ENCODE measurements at regions not wholly inside any gene's neighbourhood (a gene's known extent, or its start where the extent isn't known, plus 50 kb on each side); places are given as distances from the start of the nearest gene placed in this dataset.

DNA sequence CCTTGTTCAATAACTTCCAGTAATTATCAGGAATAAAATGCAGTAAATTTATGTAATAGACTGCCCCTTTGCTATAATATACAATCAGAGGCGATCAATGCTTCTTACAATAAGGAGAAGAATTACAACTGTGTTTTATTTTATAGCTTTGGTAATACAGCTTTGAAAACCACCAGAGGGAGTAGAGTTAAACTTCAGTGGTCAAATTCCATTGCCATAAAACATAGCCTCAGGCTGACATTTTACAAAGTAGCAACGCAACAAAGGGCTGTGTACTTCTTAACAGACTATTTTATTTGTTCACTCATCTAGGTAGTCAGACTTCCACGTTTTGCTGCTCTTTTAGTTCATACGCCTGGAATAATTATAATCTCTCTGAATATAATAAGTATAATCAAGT, 58.5 kb downstream of the TEX13C start:
- H3K36me3 ChIP-seq: no peaks in the 10 kb centered on the region
- H3K4me3 ChIP-seq: no peak overlapping the region
- H3K9me3 ChIP-seq (replicated peaks in 1 of 11): peaks cover 0 to 11% (median 5%) of the 10 kb centered on the region in 11 experiments; a peak in 7 of 22 replicates
- H3K4me1 ChIP-seq: no peaks in the 10 kb centered on the region
- no peaks in the 10 kb centered on the region for H4K20me1 ChIP-seq
- no peak overlapping the region for H3K9ac ChIP-seq
- H3K27ac ChIP-seq: no peak overlapping the region
- no peak overlapping the region for H3K4me2 ChIP-seq
- no peak for TF ChIP-seq Cebpa-rat (IDR thresholded peaks at IDR 0.05)
- peaks cover 51 to 100% (median 83%) of the 10 kb centered on the region in 11 experiments for H3K27me3 ChIP-seq

DNA sequence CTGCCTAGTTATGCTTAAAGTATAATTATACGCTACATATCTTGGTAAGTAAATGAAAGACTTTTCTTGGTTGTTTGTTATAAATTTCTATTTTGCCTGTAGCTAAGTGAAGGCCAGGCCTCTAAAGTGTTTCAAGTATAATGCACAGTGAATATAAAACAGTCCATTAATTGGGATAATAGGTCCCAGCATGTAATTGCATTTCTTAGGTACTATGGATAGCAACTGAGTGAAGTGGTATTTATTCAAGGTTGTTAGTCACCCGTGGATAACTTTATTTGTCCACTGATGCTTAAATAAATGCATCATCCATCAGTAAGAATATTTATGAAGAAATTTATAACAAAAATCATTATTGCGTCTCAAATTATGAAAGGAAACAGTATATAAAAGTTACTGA, 59.1 kb downstream of the TEX13C start:
- Histone ChIP-seq H3K27ac (no peak overlapping the region), H4K20me1 (no peaks in the 10 kb centered on the region), H3K27me3 (peaks cover 54 to 100% (median 87%) of the 10 kb centered on the region in 11 experiments), H3K9me3 (replicated peaks in 1 of 11) (peaks cover 0 to 11% (median 5%) of the 10 kb centered on the region in 11 experiments; a peak in 7 of 22 replicates), H3K4me1 (no peaks in the 10 kb centered on the region), H3K4me3 (no peak overlapping the region), H3K4me2 (no peak overlapping the region), H3K36me3 (no peaks in the 10 kb centered on the region), H3K9ac (no peak overlapping the region)
- TF ChIP-seq Cebpa-rat (IDR thresholded peaks at IDR 0.05): no peak

DNA sequence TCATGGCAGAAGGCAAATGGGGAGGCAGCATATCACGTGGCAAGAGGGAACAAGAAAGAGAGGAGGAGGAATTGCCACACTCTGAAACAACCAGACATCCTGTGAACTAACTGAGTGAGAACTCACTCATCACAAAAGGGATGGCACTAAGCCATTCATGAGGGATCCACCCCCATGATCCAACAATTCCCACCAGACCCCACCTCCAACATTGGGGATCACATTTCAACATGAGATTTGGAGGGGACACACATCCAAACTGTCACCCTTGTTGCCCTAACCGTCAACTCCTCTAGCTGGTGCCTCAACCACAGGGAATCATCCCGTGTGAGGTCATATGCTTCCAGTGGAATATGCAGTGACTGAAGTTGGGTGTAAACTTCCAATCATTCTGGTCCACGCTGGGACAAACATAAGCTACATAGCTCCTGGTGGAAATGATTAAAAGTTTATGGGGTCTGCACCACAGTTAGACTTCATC, 62.5 kb downstream of the TEX13C start:
- no peaks in the 10 kb centered on the region for H3K4me1 ChIP-seq
- H4K20me1 ChIP-seq: no peaks in the 10 kb centered on the region
- no peaks in the 10 kb centered on the region for H3K36me3 ChIP-seq
- no peak overlapping the region for H3K4me3 ChIP-seq
- H3K27ac ChIP-seq: no peak overlapping the region
- H3K9ac ChIP-seq: no peak overlapping the region
- no peak overlapping the region for H3K4me2 ChIP-seq
- no peak for TF ChIP-seq Cebpa-rat (IDR thresholded peaks at IDR 0.05)
- peaks cover 63 to 100% (median 92%) of the 10 kb centered on the region in 11 experiments for H3K27me3 ChIP-seq
- H3K9me3 ChIP-seq (replicated peaks in 1 of 11): peaks cover 0 to 6% (median 0%) of the 10 kb centered on the region in 11 experiments; a peak in 2 of 22 replicates

DNA sequence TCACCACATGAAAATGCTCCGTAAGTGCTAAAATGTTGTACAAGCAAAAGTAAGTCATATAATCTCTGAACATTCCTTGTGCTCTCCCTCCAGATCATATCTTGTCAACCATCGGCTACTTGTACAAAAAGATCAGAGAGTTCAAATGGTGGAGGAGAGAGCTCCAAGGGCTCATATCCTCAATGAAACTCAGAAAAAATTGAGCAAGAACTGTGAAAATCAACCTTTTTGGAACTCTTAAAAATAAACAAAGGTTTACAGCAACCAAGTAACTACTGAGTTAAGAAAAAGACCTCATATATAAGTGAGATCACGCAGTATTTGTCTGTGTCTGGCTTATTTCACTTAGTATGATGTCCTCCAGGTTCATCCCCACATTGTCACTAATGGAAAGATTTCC, 63.2 kb downstream of the TEX13C start:
- peaks cover 0 to 6% (median 0%) of the 10 kb centered on the region in 11 experiments; a peak in 2 of 22 replicates for H3K9me3 ChIP-seq (replicated peaks in 1 of 11)
- H3K36me3 ChIP-seq: no peaks in the 10 kb centered on the region
- no peak overlapping the region for H3K4me3 ChIP-seq
- no peak overlapping the region for H3K9ac ChIP-seq
- H3K4me1 ChIP-seq: no peaks in the 10 kb centered on the region
- H4K20me1 ChIP-seq: no peaks in the 10 kb centered on the region
- peaks cover 67 to 100% (median 97%) of the 10 kb centered on the region in 11 experiments for H3K27me3 ChIP-seq
- H3K4me2 ChIP-seq: no peak overlapping the region
- TF ChIP-seq Cebpa-rat (IDR thresholded peaks at IDR 0.05): no peak
- no peak overlapping the region for H3K27ac ChIP-seq

DNA sequence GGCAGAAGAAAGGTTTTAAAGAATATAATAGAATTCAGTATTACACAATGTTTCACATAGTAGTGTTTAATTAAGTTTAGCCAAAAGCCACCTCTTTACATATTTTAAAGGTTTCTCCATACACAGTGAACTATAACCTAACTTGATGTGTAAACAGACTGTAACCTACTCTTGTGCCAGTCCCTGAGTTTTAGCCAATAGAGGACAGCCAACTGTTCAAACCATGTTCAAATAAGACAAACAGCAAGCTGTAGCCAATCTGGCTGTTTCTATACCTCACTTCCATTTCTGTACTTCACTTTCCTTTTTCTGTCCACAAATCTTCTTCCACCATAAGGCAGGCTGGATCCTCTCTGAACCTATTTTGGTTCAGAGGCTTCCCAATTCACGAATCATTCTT, 65.2 kb downstream of the TEX13C start:
- Histone ChIP-seq H3K27ac (no peak overlapping the region), H3K9me3 (replicated peaks in 1 of 11) (peaks cover 0 to 6% (median 0%) of the 10 kb centered on the region in 11 experiments; a peak in 2 of 22 replicates), H3K9ac (no peak overlapping the region), H3K36me3 (no peaks in the 10 kb centered on the region), H3K4me2 (no peak overlapping the region), H3K4me3 (no peak overlapping the region), H4K20me1 (no peaks in the 10 kb centered on the region), H3K4me1 (no peaks in the 10 kb centered on the region), H3K27me3 (peaks cover 68 to 99% (median 93%) of the 10 kb centered on the region in 11 experiments)
- no peak for TF ChIP-seq Cebpa-rat (IDR thresholded peaks at IDR 0.05)

DNA sequence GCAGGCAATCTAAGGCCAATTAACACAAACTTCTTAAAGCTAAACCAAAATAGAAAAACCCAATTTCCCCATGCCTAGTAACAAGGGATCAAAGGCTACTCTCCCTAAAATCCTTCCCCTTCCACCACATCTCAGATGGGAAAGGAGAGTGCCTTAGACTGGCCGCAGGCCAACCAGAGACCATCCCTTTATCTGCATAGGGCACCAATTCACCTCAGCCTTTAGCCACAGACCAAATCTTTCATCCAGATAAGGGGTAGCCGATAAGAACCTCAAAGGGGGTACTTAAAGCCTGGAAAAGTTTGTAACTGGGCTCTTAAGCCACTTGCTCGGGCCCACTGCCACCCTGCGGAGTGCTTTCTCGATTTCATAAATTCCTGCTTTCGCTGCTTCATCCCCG, 68.3 kb downstream of the TEX13C start:
- no peak overlapping the region for H3K4me3 ChIP-seq
- H3K27ac ChIP-seq: no peak overlapping the region
- H3K9me3 ChIP-seq (replicated peaks in 1 of 11): no peaks in the 10 kb centered on the region
- H3K36me3 ChIP-seq: no peaks in the 10 kb centered on the region
- H3K4me1 ChIP-seq: no peaks in the 10 kb centered on the region
- peaks cover 52 to 82% (median 73%) of the 10 kb centered on the region in 11 experiments for H3K27me3 ChIP-seq
- no peak overlapping the region for H3K9ac ChIP-seq
- H4K20me1 ChIP-seq: no peaks in the 10 kb centered on the region
- H3K4me2 ChIP-seq: no peak overlapping the region
- TF ChIP-seq Cebpa-rat (IDR thresholded peaks at IDR 0.05): no peak

DNA sequence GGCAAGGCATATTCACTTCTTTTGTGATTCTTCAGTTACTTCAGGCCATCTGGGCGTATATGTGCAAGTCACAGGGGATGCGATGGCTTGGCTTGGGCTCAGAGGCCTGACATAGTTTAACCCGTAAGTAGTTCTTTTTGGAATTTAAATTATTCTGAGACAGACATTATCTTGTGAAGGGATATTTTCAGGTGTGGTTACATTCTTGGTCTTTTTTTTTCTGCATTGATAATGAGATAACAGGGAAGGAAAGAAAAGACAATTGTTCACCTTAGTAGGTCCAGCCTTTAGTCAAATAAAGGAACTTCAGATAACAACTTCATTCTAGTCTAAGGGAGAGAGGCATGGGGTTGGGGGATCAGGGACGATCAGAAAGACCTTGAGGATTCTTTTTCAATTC, 74.8 kb downstream of the TEX13C start:
- Histone ChIP-seq H3K9me3 (replicated peaks in 1 of 11) (no peaks in the 10 kb centered on the region), H3K4me2 (no peak overlapping the region), H3K27me3 (peaks cover 9 to 67% (median 60%) of the 10 kb centered on the region in 11 experiments), H3K27ac (no peak overlapping the region), H3K4me3 (no peak overlapping the region), H3K36me3 (no peaks in the 10 kb centered on the region), H3K4me1 (no peaks in the 10 kb centered on the region), H4K20me1 (no peaks in the 10 kb centered on the region), H3K9ac (no peak overlapping the region)
- no peak for TF ChIP-seq Cebpa-rat (IDR thresholded peaks at IDR 0.05)

DNA sequence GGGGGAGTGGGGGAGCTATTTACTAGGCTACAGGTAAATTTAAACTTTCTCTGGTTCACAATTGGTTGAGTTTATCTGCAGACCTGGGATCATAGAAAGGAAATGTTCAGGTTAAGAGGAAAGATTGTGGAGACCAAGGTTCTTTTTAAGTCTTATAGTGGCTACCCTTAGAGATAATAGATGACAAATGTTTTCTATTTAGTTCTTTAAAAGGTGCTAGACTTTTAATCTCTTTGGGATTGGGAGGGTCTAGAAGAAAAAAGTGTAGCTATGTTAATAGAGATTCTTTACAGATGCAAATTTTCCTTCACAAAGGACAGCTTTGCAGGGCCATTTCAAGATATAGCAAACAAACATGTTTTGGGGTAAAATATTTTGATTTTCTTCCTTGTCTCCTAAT, 76.0 kb downstream of the TEX13C start:
- no peak overlapping the region for H3K4me2 ChIP-seq
- H4K20me1 ChIP-seq: no peaks in the 10 kb centered on the region
- TF ChIP-seq Cebpa-rat (IDR thresholded peaks at IDR 0.05): no peak
- no peak overlapping the region for H3K27ac ChIP-seq
- no peak overlapping the region for H3K4me3 ChIP-seq
- H3K9ac ChIP-seq: no peak overlapping the region
- no peaks in the 10 kb centered on the region for H3K9me3 ChIP-seq (replicated peaks in 1 of 11)
- H3K4me1 ChIP-seq: no peaks in the 10 kb centered on the region
- H3K27me3 ChIP-seq: peaks cover 9 to 65% (median 59%) of the 10 kb centered on the region in 11 experiments
- H3K36me3 ChIP-seq: no peaks in the 10 kb centered on the region

DNA sequence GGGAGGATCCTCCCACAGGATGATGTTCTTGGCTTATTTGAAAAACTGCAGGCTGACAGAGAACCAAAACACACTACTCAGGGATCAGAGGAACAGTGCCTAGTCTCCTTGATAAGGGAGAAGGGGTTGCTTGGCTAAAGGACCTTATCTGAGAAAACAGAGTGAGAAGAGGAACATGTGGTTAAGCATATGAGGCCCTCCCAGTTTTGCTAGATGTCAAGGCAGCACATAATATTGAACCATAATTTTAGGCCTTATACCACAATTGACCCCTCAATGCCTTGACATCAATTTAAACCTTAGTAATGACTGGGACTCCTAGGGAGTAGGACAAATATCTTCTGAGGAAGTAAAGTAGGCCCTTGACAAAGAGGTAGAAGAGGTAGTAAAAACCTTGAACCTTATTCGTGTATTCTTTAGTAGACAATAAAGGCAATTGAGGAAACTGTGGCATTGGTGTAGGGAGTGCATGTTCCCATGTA, 79.3 kb downstream of the TEX13C start:
- H3K27me3 ChIP-seq: peaks cover 9 to 86% (median 69%) of the 10 kb centered on the region in 11 experiments
- no peak overlapping the region for H3K27ac ChIP-seq
- H3K4me3 ChIP-seq: no peak overlapping the region
- no peaks in the 10 kb centered on the region for H4K20me1 ChIP-seq
- H3K36me3 ChIP-seq: no peaks in the 10 kb centered on the region
- no peak overlapping the region for H3K4me2 ChIP-seq
- TF ChIP-seq Cebpa-rat (IDR thresholded peaks at IDR 0.05): no peak
- H3K4me1 ChIP-seq: no peaks in the 10 kb centered on the region
- H3K9me3 ChIP-seq (replicated peaks in 1 of 11): no peaks in the 10 kb centered on the region
- H3K9ac ChIP-seq: no peak overlapping the region

DNA sequence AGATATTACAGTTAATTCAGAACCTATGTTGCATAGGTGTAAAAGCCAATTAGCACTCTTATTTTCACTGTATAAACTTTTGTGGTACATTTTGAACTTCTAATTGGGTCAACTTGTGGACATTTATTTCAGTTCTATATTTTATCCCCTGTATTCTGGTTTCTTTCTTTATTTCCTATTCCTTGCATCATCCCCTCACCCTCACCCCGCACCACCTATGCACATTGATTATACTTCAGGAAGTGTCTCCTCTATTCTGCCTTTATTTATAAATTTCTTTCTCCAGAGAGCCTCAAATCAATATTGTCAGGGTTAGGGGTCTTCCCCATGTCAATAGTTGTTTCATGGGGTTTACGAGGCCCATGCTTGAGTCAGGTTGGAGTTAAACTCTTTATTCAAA, 83.1 kb downstream of the TEX13C start:
- Histone ChIP-seq H4K20me1 (no peaks in the 10 kb centered on the region; a peak in 1 of 22 replicates), H3K27ac (no peak overlapping the region), H3K9me3 (replicated peaks in 1 of 11) (no peaks in the 10 kb centered on the region; a peak in 1 of 22 replicates), H3K27me3 (peaks cover 16 to 86% (median 68%) of the 10 kb centered on the region in 11 experiments; a peak in 21 of 22 replicates), H3K4me1 (no peaks in the 10 kb centered on the region), H3K4me3 (no peak overlapping the region), H3K4me2 (no peak overlapping the region), H3K36me3 (no peaks in the 10 kb centered on the region), H3K9ac (no peak overlapping the region)
- no peak for TF ChIP-seq Cebpa-rat (IDR thresholded peaks at IDR 0.05)
